HEK293 (cell line): ENCODE measurements at regions not wholly inside any gene's neighbourhood (a gene's known extent, or its start where the extent isn't known, plus 50 kb on each side); places are given as distances from the start of the nearest gene placed in this dataset.

Experiments used
- CTCF ChIP-seq: fragments of 450-650 bp; formaldehyde crosslinking; IDR thresholded peaks from 2 replicates; pipeline ENCODE4 v1.5.1; 2016; ENCODE audit warnings: missing biosample characterization, missing genetic modification characterization
- KLF10 ChIP-seq: fragments of 450-650 bp; IDR thresholded peaks from 2 replicates; pipeline ENCODE4 v1.5.1; 2018; ENCODE audit warnings: missing biosample characterization, mild to moderate bottlenecking, missing genetic modification characterization
- RBAK ChIP-seq: fragments of 450-650 bp; formaldehyde crosslinking; IDR thresholded peaks from 2 replicates; pipeline ENCODE4 v1.5.1; 2016; ENCODE audit warnings: missing biosample characterization, missing genetic modification characterization
- ZBTB21 ChIP-seq: fragments of 450-650 bp; formaldehyde crosslinking; IDR thresholded peaks from 2 replicates; pipeline ENCODE4 v1.5.1; 2017; ENCODE audit warnings: missing biosample characterization, missing genetic modification characterization
- ZNF202 ChIP-seq: fragments of 450-650 bp; formaldehyde crosslinking; IDR thresholded peaks from 2 replicates; pipeline ENCODE4 v1.5.1; 2016; ENCODE audit warnings: missing biosample characterization, missing genetic modification characterization, borderline replicate concordance
- ZNF510 ChIP-seq: fragments of 450-650 bp; formaldehyde crosslinking; IDR thresholded peaks from 2 replicates; pipeline ENCODE4 v1.5.1; 2018; ENCODE audit warnings: mild to moderate bottlenecking, missing genetic modification characterization, missing biosample characterization; ENCODE audit not compliant: insufficient replicate concordance
- ZSCAN23 ChIP-seq: fragments of 450-650 bp; formaldehyde crosslinking; IDR thresholded peaks from 2 replicates; pipeline ENCODE4 v1.5.1; 2016; ENCODE audit warnings: missing biosample characterization, missing genetic modification characterization

GRCh38 chrX:51098046-51098445 is 187.5 kb downstream of the BMP15 start:
- TF ChIP-seq CTCF (tag by site-specific recombination) (no peak), RBAK (tag by site-specific recombination) (no peak), ZSCAN23 (tag by site-specific recombination) (no peak), KLF10 (no peak), ZBTB21 (tag by site-specific recombination) (no peak), ZNF202 (tag by site-specific recombination) (no peak), ZNF510 (tag by site-specific recombination) (no peak)
